ENCODE measurements at regions not wholly inside any gene's neighbourhood (a gene's known extent, or its start where the extent isn't known, plus 50 kb on each side); places are given as distances from the start of the nearest gene placed in this dataset.

DNA sequence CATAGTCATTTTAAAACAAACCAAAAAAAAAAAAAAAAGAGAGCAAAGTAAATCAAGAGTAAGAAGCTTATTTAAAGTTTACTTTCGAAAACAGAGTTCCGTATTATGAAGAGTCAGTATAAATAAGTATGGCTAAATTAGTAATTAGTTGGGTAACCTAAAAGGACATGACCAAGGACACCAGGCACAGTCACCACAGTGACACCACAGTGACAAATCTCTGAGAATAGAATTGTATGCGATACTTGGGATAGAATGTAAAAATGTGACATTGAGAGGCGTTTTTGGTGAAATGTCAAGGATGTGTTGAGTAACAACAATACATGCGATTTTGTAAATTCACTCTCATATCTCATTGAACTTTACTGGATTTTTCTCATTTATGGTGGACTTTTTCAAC is 150.9 kb upstream of the SPEF2 start:
- H2BK5ac ChIP-seq (ENCODE audit: low read depth, low read length) = no peak overlapping the region
- H4K8ac ChIP-seq (ENCODE audit: extremely low read depth, insufficient read depth, low read length) = no peak overlapping the region
- no peaks in the 10 kb centered on the region for H3K79me1 ChIP-seq (ENCODE audit: low read depth, low read length)
- no peak overlapping the region for H2AFZ ChIP-seq (ENCODE audit: low read length)
- no peak overlapping the region for H2BK20ac ChIP-seq (ENCODE audit: low read length)
- H3K4me1 ChIP-seq (replicated peaks in 1 of 4; ENCODE audit: control insufficient read depth in 3 of 4, insufficient read depth in 4 of 4, low read length in 3 of 4) = no peaks in the 10 kb centered on the region
- WGBS, 2 experiments (ENCODE audit: extremely low coverage in 1 of 2, insufficient coverage in 1 of 2, insufficient read length in 1 of 2, insufficient replicate concordance in 2 of 2, low coverage in 1 of 2, low lambda C conversion rate in 2 of 2, missing lambda C conversion rate in 1 of 2) = 88% methylated on average over 5 of the region's 5 CpGs; no CpG with 5 or more reads in 1 of the 2 experiments
- H3K27ac ChIP-seq (ENCODE audit: low read depth, low read length) = no peak overlapping the region
- no peak overlapping the region for H3K4me2 ChIP-seq (ENCODE audit: insufficient read depth in 1 of 2, low read depth in 2 of 2, low read length in 2 of 2)
- H4K91ac ChIP-seq (replicated peaks; ENCODE audit: insufficient read length, low read length) = no peak overlapping the region
- no peaks in the 10 kb centered on the region for H4K20me1 ChIP-seq (replicated peaks in 1 of 2; ENCODE audit: control insufficient read depth in 1 of 2, insufficient read depth in 2 of 2, low read length in 2 of 2)
- H3K4ac ChIP-seq (replicated peaks; ENCODE audit: insufficient read length, low read depth, low read length) = no peak overlapping the region
- no peaks in the 10 kb centered on the region for H3K79me2 ChIP-seq (ENCODE audit: control insufficient read depth in 1 of 2, insufficient read depth in 2 of 2, low read length in 2 of 2)
- no peaks in the 10 kb centered on the region for H3K27me3 ChIP-seq (replicated peaks in 1 of 4; ENCODE audit: control insufficient read depth in 3 of 4, extremely low read depth in 1 of 4, insufficient read depth in 3 of 4, low read length in 3 of 4)
- H4K5ac ChIP-seq (ENCODE audit: insufficient read length, low read depth, low read length) = no peak overlapping the region
- POLR2A ChIA-PET (ENCODE audit: partially characterized antibody) = no interaction called here
- H2BK12ac ChIP-seq (ENCODE audit: low read depth, low read length) = no peak overlapping the region
- H3K14ac ChIP-seq (ENCODE audit: insufficient read length) = no peak overlapping the region
- H3K23ac ChIP-seq (ENCODE audit: insufficient read length) = no peak overlapping the region
- no peak overlapping the region for H3K56ac ChIP-seq (replicated peaks; ENCODE audit: insufficient read length, low read depth, low read length)
- H3K23me2 ChIP-seq (ENCODE audit: low read depth, low read length) = no peaks in the 10 kb centered on the region
- H2AK5ac ChIP-seq (ENCODE audit: low read depth, low read length) = no peak overlapping the region
- FAIRE-seq (no peak), DNase-seq (ENCODE audit: low read depth in 1 of 2, low spot score in 2 of 2) (no peak)
- H3K4me3 ChIP-seq (ENCODE audit: extremely low read depth in 1 of 4, insufficient read depth in 2 of 4, low read depth in 3 of 4, low read length in 4 of 4) = no peak overlapping the region
- H2BK120ac ChIP-seq (replicated peaks; ENCODE audit: low read depth, low read length) = no peak overlapping the region
- H3K36me3 ChIP-seq (ENCODE audit: control insufficient read depth in 2 of 4, insufficient read depth in 4 of 4, low read length in 3 of 4) = no peaks in the 10 kb centered on the region
- H3K18ac ChIP-seq (ENCODE audit: extremely low read depth, low read length) = no peak overlapping the region
- H3K9ac ChIP-seq (replicated peaks in 1 of 4; ENCODE audit: extremely low read depth in 1 of 4, low read depth in 3 of 4, low read length in 3 of 4) = no peak overlapping the region
- no peaks in the 10 kb centered on the region for H3K9me3 ChIP-seq (ENCODE audit: insufficient read depth in 2 of 2, low read depth in 1 of 2, low read length in 1 of 2)
- no peak overlapping the region for H2BK15ac ChIP-seq (ENCODE audit: low read length)
- CTCF ChIA-PET (ENCODE audit: partially characterized antibody) = no interaction called here
- no peak for TF ChIP-seq CBX5 (IDR thresholded peaks at IDR 0.05; ENCODE audit: low read depth, low read length)
- TF ChIP-seq KDM5A (IDR thresholded peaks at IDR 0.05; ENCODE audit: low read length) = no peak
- TF ChIP-seq YY1 (IDR thresholded peaks at IDR 0.05; ENCODE audit: low read depth, low read length) = no peak
- TF ChIP-seq SIX5 (IDR thresholded peaks at IDR 0.05; ENCODE audit: low read depth, low read length) = no peak
- TF ChIP-seq CBX8 (IDR thresholded peaks at IDR 0.05; ENCODE audit: borderline replicate concordance, low read depth, low read length) = no peak
- no peak for TF ChIP-seq MAFK (IDR thresholded peaks at IDR 0.05; ENCODE audit: low read depth, low read length)
- TF ChIP-seq, protein P1, sequence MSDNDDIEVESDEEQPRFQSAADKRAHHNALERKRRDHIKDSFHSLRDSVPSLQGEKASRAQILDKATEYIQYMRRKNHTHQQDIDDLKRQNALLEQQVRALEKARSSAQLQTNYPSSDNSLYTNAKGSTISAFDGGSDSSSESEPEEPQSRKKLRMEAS (IDR thresholded peaks at IDR 0.05) = no peak
- TF ChIP-seq, protein P2, sequence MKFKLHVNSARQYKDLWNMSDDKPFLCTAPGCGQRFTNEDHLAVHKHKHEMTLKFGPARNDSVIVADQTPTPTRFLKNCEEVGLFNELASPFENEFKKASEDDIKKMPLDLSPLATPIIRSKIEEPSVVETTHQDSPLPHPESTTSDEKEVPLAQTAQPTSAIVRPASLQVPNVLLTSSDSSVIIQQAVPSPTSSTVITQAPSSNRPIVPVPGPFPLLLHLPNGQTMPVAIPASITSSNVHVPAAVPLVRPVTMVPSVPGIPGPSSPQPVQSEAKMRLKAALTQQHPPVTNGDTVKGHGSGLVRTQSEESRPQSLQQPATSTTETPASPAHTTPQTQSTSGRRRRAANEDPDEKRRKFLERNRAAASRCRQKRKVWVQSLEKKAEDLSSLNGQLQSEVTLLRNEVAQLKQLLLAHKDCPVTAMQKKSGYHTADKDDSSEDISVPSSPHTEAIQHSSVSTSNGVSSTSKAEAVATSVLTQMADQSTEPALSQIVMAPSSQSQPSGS (IDR thresholded peaks at IDR 0.05; ENCODE audit: low read length) = no peak
- TF ChIP-seq NANOG (IDR thresholded peaks at IDR 0.05; ENCODE audit: insufficient read depth, low read depth, low read length, poor library complexity, severe bottlenecking) = no peak
- TF ChIP-seq SP1 (IDR thresholded peaks at IDR 0.05; ENCODE audit: low read depth, low read length) = no peak
- TF ChIP-seq, protein P3, sequence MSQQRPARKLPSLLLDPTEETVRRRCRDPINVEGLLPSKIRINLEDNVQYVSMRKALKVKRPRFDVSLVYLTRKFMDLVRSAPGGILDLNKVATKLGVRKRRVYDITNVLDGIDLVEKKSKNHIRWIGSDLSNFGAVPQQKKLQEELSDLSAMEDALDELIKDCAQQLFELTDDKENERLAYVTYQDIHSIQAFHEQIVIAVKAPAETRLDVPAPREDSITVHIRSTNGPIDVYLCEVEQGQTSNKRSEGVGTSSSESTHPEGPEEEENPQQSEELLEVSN (IDR thresholded peaks at IDR 0.05) = no peak
- TF ChIP-seq, protein P4, sequence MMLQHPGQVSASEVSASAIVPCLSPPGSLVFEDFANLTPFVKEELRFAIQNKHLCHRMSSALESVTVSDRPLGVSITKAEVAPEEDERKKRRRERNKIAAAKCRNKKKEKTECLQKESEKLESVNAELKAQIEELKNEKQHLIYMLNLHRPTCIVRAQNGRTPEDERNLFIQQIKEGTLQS (IDR thresholded peaks at IDR 0.05; ENCODE audit: insufficient read depth, low read depth, low read length) = no peak

Measured in H1 (cell line).